ENCODE measurements at regions not wholly inside any gene's neighbourhood (a gene's known extent, or its start where the extent isn't known, plus 50 kb on each side); places are given as distances from the start of the nearest gene placed in this dataset.
A peak's percentile ranks its signal among the peaks of the same experiment; 100 is the strongest.

DNA sequence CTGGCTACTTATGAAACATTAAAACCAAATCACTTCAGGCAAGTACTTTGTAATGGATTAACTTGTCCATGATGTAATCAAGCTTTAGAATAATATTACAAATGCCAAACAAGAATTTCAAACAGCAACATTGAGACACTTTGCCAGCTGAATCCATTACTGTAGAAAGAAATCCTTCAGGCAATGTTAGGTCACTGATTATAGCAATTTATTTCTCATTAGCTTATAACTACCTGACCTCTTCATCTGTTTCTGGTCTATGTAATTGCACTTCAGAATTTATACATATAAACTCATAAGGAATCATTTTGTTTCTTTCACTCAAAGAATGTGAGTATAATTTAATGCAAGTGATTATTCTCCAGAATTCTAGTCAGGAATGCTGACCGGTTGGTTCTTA lies 692.6 kb upstream of the TMEFF2 start:
- H3K27ac ChIP-seq (ENCODE audit: poor library complexity, severe bottlenecking), result no peak overlapping the region
- H3K9me3 ChIP-seq (ENCODE audit: severe bottlenecking), result no peaks in the 10 kb centered on the region
- ATAC-seq (ENCODE audit: low read depth) (no peak), DNase-seq (ENCODE audit: low spot score) (no peak)
- TF ChIP-seq CTCF (IDR thresholded peaks at IDR 0.05; ENCODE audit: poor library complexity, severe bottlenecking), result no peak
- no peaks in the 10 kb centered on the region for H3K4me1 ChIP-seq (ENCODE audit: insufficient read depth, poor library complexity, severe bottlenecking)
- H3K27me3 ChIP-seq (ENCODE audit: insufficient read depth, poor library complexity, severe bottlenecking), result no peaks in the 10 kb centered on the region
- no peaks in the 10 kb centered on the region for H3K36me3 ChIP-seq (ENCODE audit: low read depth)
- H3K4me3 ChIP-seq (ENCODE audit: severe bottlenecking), result no peak overlapping the region

GRCh38 chr2:192886636-192887035 lies 691.9 kb upstream of the TMEFF2 start:
- TF ChIP-seq CTCF (IDR thresholded peaks at IDR 0.05; ENCODE audit: poor library complexity, severe bottlenecking), result no peak
- Histone ChIP-seq H3K27ac (ENCODE audit: poor library complexity, severe bottlenecking) (no peak overlapping the region), H3K4me1 (ENCODE audit: insufficient read depth, poor library complexity, severe bottlenecking) (no peaks in the 10 kb centered on the region), H3K9me3 (ENCODE audit: severe bottlenecking) (no peaks in the 10 kb centered on the region), H3K27me3 (ENCODE audit: insufficient read depth, poor library complexity, severe bottlenecking) (no peaks in the 10 kb centered on the region), H3K36me3 (ENCODE audit: low read depth) (no peaks in the 10 kb centered on the region), H3K4me3 (ENCODE audit: severe bottlenecking) (no peak overlapping the region)
- DNase-seq (ENCODE audit: low spot score), result no peak
- ATAC-seq (ENCODE audit: low read depth), result no peak

- ATAC-seq (ENCODE audit: low read depth) (peak; percentile 88), DNase-seq (ENCODE audit: low spot score) (no peak)
- Histone ChIP-seq H3K9me3 (ENCODE audit: severe bottlenecking) (no peaks in the 10 kb centered on the region), H3K4me1 (ENCODE audit: insufficient read depth, poor library complexity, severe bottlenecking) (no peaks in the 10 kb centered on the region), H3K4me3 (ENCODE audit: severe bottlenecking) (no peak overlapping the region), H3K27ac (ENCODE audit: poor library complexity, severe bottlenecking) (no peak overlapping the region), H3K27me3 (ENCODE audit: insufficient read depth, poor library complexity, severe bottlenecking) (no peaks in the 10 kb centered on the region), H3K36me3 (ENCODE audit: low read depth) (no peaks in the 10 kb centered on the region)
- no peak for TF ChIP-seq CTCF (IDR thresholded peaks at IDR 0.05; ENCODE audit: poor library complexity, severe bottlenecking)
Observed at GRCh38 chr2:192885569-192886160, 690.9 kb upstream of the TMEFF2 start.

- no peak for TF ChIP-seq CTCF (IDR thresholded peaks at IDR 0.05; ENCODE audit: poor library complexity, severe bottlenecking)
- Histone ChIP-seq H3K36me3 (ENCODE audit: low read depth) (no peaks in the 10 kb centered on the region), H3K27ac (ENCODE audit: poor library complexity, severe bottlenecking) (no peak overlapping the region), H3K9me3 (ENCODE audit: severe bottlenecking) (no peaks in the 10 kb centered on the region), H3K4me3 (ENCODE audit: severe bottlenecking) (no peak overlapping the region), H3K4me1 (ENCODE audit: insufficient read depth, poor library complexity, severe bottlenecking) (no peaks in the 10 kb centered on the region), H3K27me3 (ENCODE audit: insufficient read depth, poor library complexity, severe bottlenecking) (no peaks in the 10 kb centered on the region)
- DNase-seq (ENCODE audit: low spot score) (no peak), ATAC-seq (ENCODE audit: low read depth) (no peak)
Observed at GRCh38 chr2:192877159-192877558, 682.4 kb upstream of the TMEFF2 start.

DNA sequence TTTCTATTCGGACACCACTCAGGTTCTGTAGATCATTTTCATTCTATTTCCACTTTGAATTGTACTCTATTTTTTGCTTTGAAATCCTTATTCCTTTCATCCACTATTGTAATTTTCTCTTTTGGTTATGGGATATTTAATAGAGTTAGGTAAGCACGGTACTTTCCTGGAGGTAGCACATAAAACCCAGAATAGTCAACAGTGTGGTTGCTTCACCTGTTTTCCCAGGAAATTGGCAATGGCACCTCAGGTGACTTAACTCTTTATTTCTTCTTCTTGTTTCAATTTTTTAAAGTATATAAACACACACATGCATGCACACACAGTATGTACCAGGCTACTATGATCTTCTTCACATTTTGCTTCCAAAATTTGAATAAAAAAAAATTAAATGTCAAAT lies 682.0 kb upstream of the TMEFF2 start:
- H3K27me3 ChIP-seq (ENCODE audit: insufficient read depth, poor library complexity, severe bottlenecking), result no peaks in the 10 kb centered on the region
- DNase-seq (ENCODE audit: low spot score) (no peak), ATAC-seq (ENCODE audit: low read depth) (no peak)
- H3K36me3 ChIP-seq (ENCODE audit: low read depth), result no peaks in the 10 kb centered on the region
- H3K4me3 ChIP-seq (ENCODE audit: severe bottlenecking), result no peak overlapping the region
- no peak overlapping the region for H3K27ac ChIP-seq (ENCODE audit: poor library complexity, severe bottlenecking)
- no peaks in the 10 kb centered on the region for H3K9me3 ChIP-seq (ENCODE audit: severe bottlenecking)
- TF ChIP-seq CTCF (IDR thresholded peaks at IDR 0.05; ENCODE audit: poor library complexity, severe bottlenecking), result no peak
- H3K4me1 ChIP-seq (ENCODE audit: insufficient read depth, poor library complexity, severe bottlenecking), result no peaks in the 10 kb centered on the region
